GM19351 (cell line): ENCODE measurements at regions not wholly inside any gene's neighbourhood (a gene's known extent, or its start where the extent isn't known, plus 50 kb on each side); places are given as distances from the start of the nearest gene placed in this dataset.
"Not testable (repeated sequence)": the region's sequence is repeated elsewhere in the genome, so short reads cannot be mapped to it uniquely, and the experiment has no call there.

Experiments used
- ATAC-seq: cut with Tn5 transposase; IDR thresholded peaks from one replicate; pipeline ENCODE4 v1.9.1; 2021; ENCODE audit warnings: mild to moderate bottlenecking, moderate library complexity; ENCODE audit not compliant: unreplicated experiment

GRCh38 chrX:129091097-129091496 lies 432.2 kb downstream of the SMARCA1 start:
- ATAC-seq = no peak

GRCh38 chrX:129086802-129087201 lies 436.5 kb downstream of the SMARCA1 start:
- no peak for ATAC-seq

DNA sequence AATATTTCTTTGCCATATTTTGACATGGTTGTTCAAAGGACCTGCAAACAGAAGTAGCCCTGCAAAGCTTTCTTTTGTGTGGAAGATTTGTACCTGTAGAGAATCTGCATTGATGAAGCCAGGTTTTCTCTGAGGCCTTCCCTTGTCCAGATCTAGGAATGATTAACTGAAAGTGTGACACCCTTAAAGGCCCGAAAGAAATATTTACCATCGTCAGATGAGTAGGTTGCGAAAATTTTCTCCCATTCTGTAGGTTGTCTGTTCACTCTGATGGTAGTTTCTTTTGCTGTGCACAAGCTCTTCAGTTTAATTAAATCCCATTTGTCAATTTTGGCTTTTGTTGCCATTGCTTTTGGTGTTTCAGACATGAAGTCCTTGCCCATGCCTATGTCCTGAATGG lies 439.0 kb downstream of the SMARCA1 start:
- not testable (repeated sequence) for ATAC-seq

DNA sequence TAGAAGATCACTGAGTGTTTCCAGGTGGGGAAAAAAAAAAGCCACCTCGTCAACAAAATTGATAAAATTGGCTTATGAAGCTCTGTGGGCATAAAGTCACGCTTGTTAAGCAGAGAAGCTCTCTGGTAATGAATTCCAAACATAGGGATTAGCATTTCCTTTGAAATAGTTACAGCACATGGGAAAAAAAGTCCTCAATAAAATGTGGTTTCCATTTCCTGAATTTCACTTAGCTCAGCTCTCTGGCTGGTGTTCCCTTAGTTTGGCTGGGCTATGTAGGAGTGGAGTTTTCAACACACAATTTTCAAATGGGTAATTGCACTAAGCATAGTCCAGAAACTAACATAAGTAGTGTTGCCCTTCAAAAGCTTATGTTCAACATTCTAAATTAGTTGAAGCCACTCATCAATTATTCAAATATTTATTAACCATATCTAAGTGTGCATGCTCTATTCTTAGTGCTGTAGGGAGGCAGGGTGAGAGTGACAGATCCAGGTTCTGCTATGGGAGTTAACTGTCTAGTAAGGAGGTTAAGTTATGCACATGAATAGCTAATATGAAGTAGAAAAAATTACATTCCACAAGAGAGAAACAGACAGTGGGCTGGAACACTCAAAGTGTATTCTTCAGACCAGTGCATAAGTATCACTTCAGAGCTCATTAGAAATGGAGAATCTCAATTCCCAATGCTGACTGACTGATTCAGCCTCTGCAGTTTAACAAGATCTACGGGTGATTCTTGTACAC lies 445.7 kb downstream of the SMARCA1 start:
- no peak for ATAC-seq

- ATAC-seq = no peak
Observed at GRCh38 chrX:129071390-129071789, 451.9 kb downstream of the SMARCA1 start.

GRCh38 chrX:129065895-129066294 lies 457.4 kb downstream of the SMARCA1 start:
- ATAC-seq = no peak

GRCh38 chrX:129058405-129058804 lies 464.9 kb downstream of the SMARCA1 start:
- no peak for ATAC-seq

- no peak for ATAC-seq
Observed at GRCh38 chrX:129043138-129043537, 480.2 kb downstream of the SMARCA1 start.

DNA sequence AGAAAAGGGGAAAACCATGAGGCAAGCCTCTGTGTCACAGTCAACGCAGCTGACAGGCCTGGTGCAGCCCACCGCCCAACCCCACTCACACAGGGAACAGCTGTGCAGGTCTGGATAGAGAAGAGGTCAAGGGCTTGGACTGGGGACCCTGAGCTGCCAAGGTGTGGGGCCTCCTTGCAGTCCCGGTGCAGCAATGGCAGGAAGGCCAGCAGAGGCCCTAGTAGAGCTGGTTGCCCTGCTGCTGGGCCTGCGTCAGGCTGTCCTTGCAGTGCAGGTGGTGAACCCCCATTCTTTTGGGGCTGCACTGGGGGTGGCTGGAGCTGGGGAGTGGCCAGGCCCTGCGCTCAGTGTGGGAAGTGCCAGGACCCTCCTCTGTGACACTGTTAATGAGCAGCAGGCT lies 482.0 kb downstream of the SMARCA1 start:
- ATAC-seq = no peak

DNA sequence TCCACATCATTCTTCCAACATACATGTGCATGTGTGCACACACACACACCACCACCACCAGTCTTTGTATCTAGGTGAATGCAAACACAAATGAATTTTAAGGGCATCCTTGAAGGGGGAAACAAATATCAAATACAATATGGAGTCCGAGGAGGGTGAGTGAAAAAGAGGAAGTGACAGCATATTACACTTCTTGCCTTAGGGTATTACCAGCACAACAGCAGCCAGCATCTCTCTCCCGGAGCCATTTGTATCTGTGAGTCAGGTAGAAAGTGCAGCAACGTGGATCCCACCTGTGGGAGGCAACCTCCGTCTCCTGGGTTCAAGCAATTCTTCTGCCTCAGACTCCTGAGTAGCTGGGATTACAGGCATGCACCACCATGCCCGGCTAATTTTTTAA lies 483.2 kb downstream of the SMARCA1 start:
- ATAC-seq = no peak

GRCh38 chrX:129039176-129039575 lies 484.1 kb downstream of the SMARCA1 start:
- no peak for ATAC-seq

GRCh38 chrX:129037389-129037788 lies 485.9 kb downstream of the SMARCA1 start:
- ATAC-seq = no peak

DNA sequence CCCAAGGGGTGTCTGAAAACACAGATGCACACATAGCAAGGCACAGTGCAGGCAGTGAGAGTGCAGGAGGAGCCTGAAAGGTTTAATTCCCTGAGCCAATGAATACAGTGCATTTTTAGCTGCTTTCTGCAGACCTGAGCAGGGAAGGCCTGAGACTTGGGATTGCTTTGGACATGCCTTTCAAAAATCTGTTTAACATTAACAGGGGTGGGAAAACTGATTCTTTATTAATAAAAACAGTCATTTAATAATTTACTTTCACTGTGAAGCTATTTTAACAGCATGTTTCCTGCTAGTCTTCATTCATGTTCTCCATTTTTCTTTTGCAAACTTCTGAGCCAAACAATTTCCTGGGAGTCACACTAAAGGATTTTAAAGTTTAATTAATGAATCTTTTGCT lies 488.1 kb downstream of the SMARCA1 start:
- ATAC-seq = no peak

DNA sequence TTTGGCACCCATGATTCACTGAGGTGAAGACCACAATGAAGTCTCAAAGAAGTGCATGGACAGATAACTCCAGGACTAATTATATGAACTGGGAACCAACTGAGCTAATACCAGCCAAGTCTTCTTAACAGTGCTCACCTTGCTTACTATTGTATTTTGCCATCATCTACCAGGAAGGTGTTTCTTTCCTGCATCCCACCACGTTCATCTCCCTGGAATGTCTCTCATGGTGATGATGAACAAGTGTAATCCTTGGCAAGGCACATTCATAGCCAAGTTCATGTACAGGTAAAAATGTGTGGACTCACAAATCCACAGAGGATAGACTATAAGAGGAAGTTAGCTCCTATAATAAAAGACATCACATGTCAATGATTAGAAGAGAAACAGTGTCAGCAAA lies 489.1 kb downstream of the SMARCA1 start:
- ATAC-seq = no peak

DNA sequence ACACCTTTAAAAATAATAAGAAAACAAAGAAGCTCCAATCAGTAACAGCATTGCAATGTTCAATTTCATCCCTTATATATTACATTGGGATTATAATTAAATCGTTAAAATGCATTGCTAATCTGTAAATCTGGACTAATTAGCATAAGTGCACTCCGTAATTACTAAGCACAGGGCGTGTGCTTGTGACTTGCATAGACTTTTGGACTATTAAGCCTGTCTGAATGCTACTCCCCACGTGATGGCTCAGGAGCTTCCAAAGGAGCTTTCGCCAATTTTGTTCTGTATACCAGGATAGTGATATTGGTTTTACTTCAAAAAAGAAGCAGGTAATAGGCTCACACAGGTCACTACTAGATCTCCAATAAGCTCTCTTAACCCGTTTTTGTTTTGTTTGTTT lies 497.1 kb downstream of the SMARCA1 start:
- no peak for ATAC-seq

- no peak for ATAC-seq
Observed at GRCh38 chrX:129025376-129025775, 497.9 kb downstream of the SMARCA1 start.

GRCh38 chrX:129019412-129019811 lies 503.9 kb downstream of the SMARCA1 start:
- ATAC-seq = no peak

DNA sequence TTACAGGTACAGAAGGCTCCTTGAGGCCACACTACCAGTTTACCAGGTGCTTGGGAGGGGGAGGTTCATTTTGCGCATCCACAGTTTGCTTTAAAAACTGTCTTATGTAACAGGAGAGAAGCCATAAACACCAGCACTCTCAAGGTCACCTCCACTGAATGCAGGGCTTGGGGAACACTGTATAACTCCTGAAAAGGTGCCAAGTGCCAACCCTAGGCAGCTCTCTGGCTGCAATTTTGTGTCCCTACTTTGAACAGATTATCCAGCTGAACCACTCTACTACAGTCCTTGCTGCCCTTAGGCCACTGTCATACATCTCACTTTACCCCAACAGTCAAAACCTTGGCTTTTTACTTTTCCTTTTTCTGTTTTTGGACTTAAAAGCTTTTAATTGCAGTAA lies 507.9 kb downstream of the SMARCA1 start:
- no peak for ATAC-seq

DNA sequence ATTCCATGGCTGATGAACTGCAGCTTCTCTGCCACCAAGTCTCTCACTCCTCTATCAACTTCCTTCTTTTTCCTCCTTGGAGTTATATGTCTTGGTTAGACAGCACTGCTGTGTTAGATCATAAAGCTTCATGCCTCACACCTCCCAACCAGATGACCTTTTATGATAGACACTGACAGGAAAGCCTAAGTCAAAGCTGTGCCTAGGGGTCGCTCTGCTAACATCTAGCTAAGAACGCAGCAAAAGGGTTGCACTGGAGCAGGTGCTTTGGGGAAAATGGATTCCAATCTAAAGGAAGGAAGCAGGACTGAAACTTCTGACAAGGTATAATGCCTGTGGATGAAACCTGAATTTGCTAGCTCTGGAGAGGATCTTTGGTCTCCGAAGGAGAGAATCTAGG lies 509.7 kb downstream of the SMARCA1 start:
- ATAC-seq = no peak

- ATAC-seq = no peak
Observed at GRCh38 chrX:129007631-129008030, 515.7 kb downstream of the SMARCA1 start.

- ATAC-seq = no peak
Observed at GRCh38 chrX:129006491-129006890, 516.8 kb downstream of the SMARCA1 start.

- no peak for ATAC-seq
Observed at GRCh38 chrX:129000797-129001196, 522.5 kb downstream of the SMARCA1 start.

DNA sequence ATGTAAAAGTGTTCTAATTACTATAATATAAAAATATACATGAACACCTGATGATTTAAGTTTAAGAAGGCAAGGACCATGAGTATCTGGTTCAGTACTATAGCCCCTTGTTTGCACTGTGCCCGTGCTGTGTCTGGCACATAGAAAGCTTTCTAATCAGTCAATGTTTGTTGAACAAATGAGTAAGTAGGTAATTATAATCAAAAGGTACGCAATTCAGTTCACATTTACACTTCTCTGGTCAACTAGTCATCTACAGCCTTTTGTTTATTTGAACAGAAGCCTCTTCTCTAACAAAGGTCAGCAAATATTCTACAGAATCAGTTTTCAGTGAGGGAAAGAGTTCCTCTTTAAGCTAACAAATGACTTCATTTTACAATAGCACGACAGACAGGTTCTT lies 523.3 kb downstream of the SMARCA1 start:
- no peak for ATAC-seq
